Vagina (tissue), 2 donors: ENCODE measurements at regions not wholly inside any gene's neighbourhood (a gene's known extent, or its start where the extent isn't known, plus 50 kb on each side); places are given as distances from the start of the nearest gene placed in this dataset.

Experiments
- DNase-seq, 2 donors: peaks; one replicate each; pipeline ENCODE4 v3.0.0-alpha.2; 2017; ENCODE audit errors: extremely low spot score in 2 of 2
- H3K27ac ChIP-seq: fragments of 200-600 bp; sonication (generic); one replicate; pipeline ENCODE4 v1.5.1; 2019
- H3K27me3 ChIP-seq: fragments of 200-600 bp; sonication (generic); one replicate; pipeline ENCODE4 v1.5.1; 2019
- H3K36me3 ChIP-seq, 2 donors: fragments of 200-600 bp; sonication (generic); one replicate each; pipeline ENCODE4 v1.5.1; 2017 to 2019
- H3K4me1 ChIP-seq: fragments of 200-600 bp; sonication (generic); one replicate; pipeline ENCODE4 v1.5.1; 2019
- H3K4me3 ChIP-seq, 2 donors: fragments of 200-600 bp; sonication (generic); 1 replicate in 1 of 2; 2 replicates in 1 of 2; pipeline ENCODE4 v1.5.1; 2016 to 2019
- H3K9me3 ChIP-seq: fragments of 200-600 bp; sonication (generic); one replicate; pipeline ENCODE4 v1.5.1; 2019
- POLR2A ChIP-seq, 2 donors: fragments of 450-650 bp; IDR thresholded peaks; one replicate each; pipeline ENCODE4 v1.6.1; 2017; ENCODE audit warnings: antibody characterized with exemption in 2 of 2, mild to moderate bottlenecking in 2 of 2, moderate library complexity in 2 of 2
- POLR2AphosphoS5 ChIP-seq, 2 donors: sonication (generic); formaldehyde crosslinking; IDR thresholded peaks; one replicate each; pipeline ENCODE4 v1.9.0; 2017; ENCODE audit warnings: antibody characterized with exemption in 2 of 2, mild to moderate bottlenecking in 2 of 2, low read depth in 1 of 2; ENCODE audit not compliant: insufficient read depth in 1 of 2
- intact Hi-C: fragments of 100-400 bp; cut with DNase I; formaldehyde crosslinking; loops from one replicate; pipeline ENCODE4 v1.15.1; 2023
- TF ChIP-seq, protein P1 (sequence below), 3 experiments: fragments of 450-650 bp in 2 of 3; fragments of 200-600 bp in 1 of 3; sonication (generic) in 1 of 3; IDR thresholded peaks; one replicate each; pipeline ENCODE4 v1.5.1; 2017 to 2019; ENCODE audit warnings: antibody characterized with exemption in 3 of 3, mild to moderate bottlenecking in 2 of 3, moderate library complexity in 2 of 3

DNA sequence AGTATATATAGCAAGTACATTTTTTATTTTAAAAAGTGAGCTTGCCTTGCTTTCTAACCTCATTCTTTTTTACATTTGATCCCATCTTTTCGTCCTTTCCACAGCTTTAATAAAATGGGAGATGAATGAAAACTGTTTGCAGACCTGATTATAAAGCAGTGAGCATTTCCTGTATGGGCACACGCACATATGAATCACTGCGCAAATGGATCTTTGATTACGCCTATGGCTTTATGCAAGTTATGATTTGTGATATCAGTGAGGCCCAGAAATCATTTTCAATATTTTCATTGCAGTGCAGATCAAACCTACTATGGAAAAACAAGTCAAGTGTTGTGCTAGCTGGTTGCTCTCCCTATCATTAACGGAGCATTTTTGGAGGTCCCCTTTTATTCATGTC lies 1073.0 kb downstream of the MAT2B start:
- Histone ChIP-seq H3K36me3 (no peaks in the 10 kb centered on the region), H3K27ac (no peak overlapping the region), H3K4me3 (no peak overlapping the region), H3K27me3 (no peaks in the 10 kb centered on the region), H3K9me3 (no peaks in the 10 kb centered on the region), H3K4me1 (no peaks in the 10 kb centered on the region)
- intact Hi-C loops = no loop called here
- TF ChIP-seq, protein P1, sequence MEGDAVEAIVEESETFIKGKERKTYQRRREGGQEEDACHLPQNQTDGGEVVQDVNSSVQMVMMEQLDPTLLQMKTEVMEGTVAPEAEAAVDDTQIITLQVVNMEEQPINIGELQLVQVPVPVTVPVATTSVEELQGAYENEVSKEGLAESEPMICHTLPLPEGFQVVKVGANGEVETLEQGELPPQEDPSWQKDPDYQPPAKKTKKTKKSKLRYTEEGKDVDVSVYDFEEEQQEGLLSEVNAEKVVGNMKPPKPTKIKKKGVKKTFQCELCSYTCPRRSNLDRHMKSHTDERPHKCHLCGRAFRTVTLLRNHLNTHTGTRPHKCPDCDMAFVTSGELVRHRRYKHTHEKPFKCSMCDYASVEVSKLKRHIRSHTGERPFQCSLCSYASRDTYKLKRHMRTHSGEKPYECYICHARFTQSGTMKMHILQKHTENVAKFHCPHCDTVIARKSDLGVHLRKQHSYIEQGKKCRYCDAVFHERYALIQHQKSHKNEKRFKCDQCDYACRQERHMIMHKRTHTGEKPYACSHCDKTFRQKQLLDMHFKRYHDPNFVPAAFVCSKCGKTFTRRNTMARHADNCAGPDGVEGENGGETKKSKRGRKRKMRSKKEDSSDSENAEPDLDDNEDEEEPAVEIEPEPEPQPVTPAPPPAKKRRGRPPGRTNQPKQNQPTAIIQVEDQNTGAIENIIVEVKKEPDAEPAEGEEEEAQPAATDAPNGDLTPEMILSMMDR (IDR thresholded peaks at IDR 0.05) = no peak
- no peak for DNase-seq

DNA sequence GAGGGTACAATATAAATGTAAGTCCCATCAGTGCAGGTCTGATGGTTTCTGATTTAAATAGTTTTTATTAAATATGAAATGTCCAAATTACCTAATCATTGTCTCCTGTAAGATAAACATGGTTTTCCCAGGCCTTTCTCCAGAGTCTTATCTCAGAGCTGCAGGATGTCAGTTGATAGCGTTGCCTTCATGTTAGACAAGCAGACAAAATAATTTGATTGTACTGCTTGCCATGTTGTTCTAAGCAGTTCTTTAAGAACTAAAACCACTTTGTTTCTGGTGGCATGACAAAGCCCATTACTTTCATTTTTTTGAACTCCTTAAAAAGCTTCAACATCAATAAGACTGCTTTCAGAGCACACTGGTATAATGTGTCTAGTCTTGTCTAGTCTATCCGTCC lies 1073.5 kb downstream of the MAT2B start:
- Histone ChIP-seq H3K27me3 (no peaks in the 10 kb centered on the region), H3K27ac (no peak overlapping the region), H3K4me1 (no peaks in the 10 kb centered on the region), H3K9me3 (no peaks in the 10 kb centered on the region), H3K36me3 (no peaks in the 10 kb centered on the region), H3K4me3 (no peak overlapping the region)
- intact Hi-C loops = no loop called here
- TF ChIP-seq, protein P1 (IDR thresholded peaks at IDR 0.05) = no peak
- no peak for DNase-seq

DNA sequence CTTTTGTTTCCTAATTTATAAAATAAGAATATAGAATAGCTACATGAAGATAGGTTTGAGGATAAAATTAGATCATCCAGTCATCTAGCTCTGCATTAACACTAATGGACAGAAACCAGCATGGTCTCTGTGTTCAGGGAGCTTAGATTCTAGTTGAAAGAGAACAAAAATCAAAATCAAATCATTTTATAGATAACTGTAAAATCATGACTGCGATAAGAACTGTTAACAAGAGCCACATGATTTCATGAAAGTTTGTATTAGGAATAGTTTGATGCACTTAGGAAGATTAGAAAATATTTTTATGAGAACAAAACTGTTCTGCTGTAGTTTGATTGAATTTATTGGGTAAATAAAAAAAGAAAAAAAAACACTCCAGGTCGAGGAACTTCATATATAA lies 1074.7 kb downstream of the MAT2B start:
- Histone ChIP-seq H3K9me3 (no peaks in the 10 kb centered on the region), H3K4me3 (no peak overlapping the region), H3K27ac (no peak overlapping the region), H3K4me1 (no peaks in the 10 kb centered on the region), H3K27me3 (no peaks in the 10 kb centered on the region), H3K36me3 (no peaks in the 10 kb centered on the region)
- intact Hi-C loops = no loop called here
- DNase-seq = no peak
- TF ChIP-seq POLR2A (IDR thresholded peaks at IDR 0.05) (no peak), POLR2AphosphoS5 (IDR thresholded peaks at IDR 0.05; ENCODE audit: insufficient read depth in 1 of 2, low read depth in 1 of 2) (no peak)
- TF ChIP-seq, protein P1 (IDR thresholded peaks at IDR 0.05) = no peak

DNA sequence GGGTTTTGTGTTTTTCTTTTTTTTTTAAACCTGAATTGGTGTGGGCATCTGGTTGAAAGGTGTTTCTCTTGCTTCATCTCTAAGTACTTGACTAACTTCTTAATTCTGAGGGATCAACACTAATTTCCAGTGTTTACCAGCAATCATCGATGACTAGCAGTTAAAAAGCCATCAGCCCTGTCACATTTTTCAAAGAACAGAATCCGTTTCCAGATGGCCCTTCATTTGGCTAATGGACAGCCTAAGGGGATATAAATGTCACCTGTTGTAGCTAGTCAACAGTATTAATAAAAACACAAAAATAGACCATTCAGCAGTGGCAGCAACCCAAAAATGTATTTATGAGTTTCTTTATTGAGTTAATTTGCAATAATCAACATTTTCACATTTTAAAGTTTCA lies 1076.5 kb downstream of the MAT2B start:
- no peak overlapping the region for H3K27ac ChIP-seq
- no peak overlapping the region for H3K4me3 ChIP-seq
- H3K4me1 ChIP-seq = no peaks in the 10 kb centered on the region
- intact Hi-C loops = no loop called here
- H3K27me3 ChIP-seq = no peaks in the 10 kb centered on the region
- TF ChIP-seq POLR2A (IDR thresholded peaks at IDR 0.05) (no peak), POLR2AphosphoS5 (IDR thresholded peaks at IDR 0.05; ENCODE audit: insufficient read depth in 1 of 2, low read depth in 1 of 2) (no peak)
- TF ChIP-seq, protein P1 (IDR thresholded peaks at IDR 0.05) = no peak
- no peaks in the 10 kb centered on the region for H3K36me3 ChIP-seq
- DNase-seq = no peak
- no peaks in the 10 kb centered on the region for H3K9me3 ChIP-seq

DNA sequence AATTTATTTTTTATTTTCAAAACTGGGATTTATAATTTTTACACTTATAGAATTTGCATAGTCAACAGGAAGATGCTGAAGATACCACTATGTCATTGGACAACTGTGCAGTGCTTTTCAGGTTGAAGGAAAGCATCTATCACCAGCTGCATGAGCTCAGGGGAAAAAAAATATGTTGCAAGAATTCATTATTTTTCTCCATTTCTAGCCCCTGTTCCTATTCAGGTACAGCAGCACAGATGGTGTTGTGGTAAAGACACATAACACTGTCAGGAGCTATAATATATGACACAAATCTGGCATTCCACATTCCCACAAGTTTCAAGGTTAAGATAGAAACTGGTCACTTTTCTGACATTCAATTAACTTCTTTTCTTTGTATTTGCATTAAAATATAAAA lies 1088.6 kb downstream of the MAT2B start:
- TF ChIP-seq POLR2AphosphoS5 (IDR thresholded peaks at IDR 0.05; ENCODE audit: insufficient read depth in 1 of 2, low read depth in 1 of 2) = no peak
- TF ChIP-seq, protein P1 (IDR thresholded peaks at IDR 0.05) = no peak
- no peak for TF ChIP-seq POLR2A (IDR thresholded peaks at IDR 0.05)
- intact Hi-C loops = no loop called here
- DNase-seq = no peak
- Histone ChIP-seq H3K4me1 (no peaks in the 10 kb centered on the region), H3K9me3 (no peaks in the 10 kb centered on the region), H3K4me3 (no peak overlapping the region), H3K27ac (no peak overlapping the region), H3K36me3 (no peaks in the 10 kb centered on the region), H3K27me3 (no peaks in the 10 kb centered on the region)
